OCI-LY7 (cell line): ENCODE measurements at regions not wholly inside any gene's neighbourhood (a gene's known extent, or its start where the extent isn't known, plus 50 kb on each side); places are given as distances from the start of the nearest gene placed in this dataset.

Experiments used
- CTCF ChIP-seq: fragments of 200-600 bp; sonication (generic); conservative IDR thresholded peaks from 2 replicates; pipeline ENCODE4 v1.5.1; 2014; ENCODE audit warnings: mild to moderate bottlenecking, antibody characterized with exemption, low read length, moderate library complexity, mixed read lengths
- EZH2phosphoT487 ChIP-seq: fragments of 200-600 bp; sonication (generic); IDR thresholded peaks from 2 replicates; pipeline ENCODE4 v1.6.1; 2018; ENCODE audit warnings: low read depth, borderline replicate concordance, mild to moderate bottlenecking, mixed run types, antibody characterized with exemption, low read length, moderate library complexity, mixed read lengths

GRCh38 chr14:29459531-29459930 lies 468.1 kb downstream of the PRKD1 start:
- TF ChIP-seq CTCF (no peak), EZH2phosphoT487 (no peak)
